ENCODE measurements at regions not wholly inside any gene's neighbourhood (a gene's known extent, or its start where the extent isn't known, plus 50 kb on each side); places are given as distances from the start of the nearest gene placed in this dataset.

GRCh38 chr1:71267220-71267619 is 186.4 kb upstream of the ZRANB2 start:
- TF ChIP-seq MAFK (IDR thresholded peaks at IDR 0.05; ENCODE audit: partially characterized antibody): no peak
- TF ChIP-seq MAX (IDR thresholded peaks at IDR 0.05): no peak
- TF ChIP-seq POLR2A (IDR thresholded peaks at IDR 0.05; ENCODE audit: low read length): no peak
- no peak for TF ChIP-seq POLR2AphosphoS2 (conservative IDR thresholded peaks at IDR 0.05; ENCODE audit: low read length)
- no peak for TF ChIP-seq CBX8 (IDR thresholded peaks at IDR 0.05)
- no peak for TF ChIP-seq CTCF (IDR thresholded peaks at IDR 0.05)
- no peak for TF ChIP-seq NFE2L2 (conservative IDR thresholded peaks at IDR 0.05; ENCODE audit: low read length)
- no peak for TF ChIP-seq ZFP36 (IDR thresholded peaks at IDR 0.05; ENCODE audit: borderline replicate concordance, partially characterized antibody)
- TF ChIP-seq BHLHE40 (IDR thresholded peaks at IDR 0.05; ENCODE audit: low read depth, low read length): no peak
- no peak for TF ChIP-seq RCOR1 (IDR thresholded peaks at IDR 0.05; ENCODE audit: low read depth, low read length)
